ENCODE measurements at regions not wholly inside any gene's neighbourhood (a gene's known extent, or its start where the extent isn't known, plus 50 kb on each side); places are given as distances from the start of the nearest gene placed in this dataset.
"Not testable (repeated sequence)": the region's sequence is repeated elsewhere in the genome, so short reads cannot be mapped to it uniquely, and the experiment has no call there.

- DNase-seq = peak; percentile 14
Observed at GRCh38 chr4:38313999-38314561, 349.9 kb upstream of the KLF3 start.

- DNase-seq = no peak
Observed at GRCh38 chr4:38314663-38315062, 349.3 kb upstream of the KLF3 start.

GRCh38 chr4:38315286-38315685, 348.7 kb upstream of the KLF3 start:
- DNase-seq = no peak

DNA sequence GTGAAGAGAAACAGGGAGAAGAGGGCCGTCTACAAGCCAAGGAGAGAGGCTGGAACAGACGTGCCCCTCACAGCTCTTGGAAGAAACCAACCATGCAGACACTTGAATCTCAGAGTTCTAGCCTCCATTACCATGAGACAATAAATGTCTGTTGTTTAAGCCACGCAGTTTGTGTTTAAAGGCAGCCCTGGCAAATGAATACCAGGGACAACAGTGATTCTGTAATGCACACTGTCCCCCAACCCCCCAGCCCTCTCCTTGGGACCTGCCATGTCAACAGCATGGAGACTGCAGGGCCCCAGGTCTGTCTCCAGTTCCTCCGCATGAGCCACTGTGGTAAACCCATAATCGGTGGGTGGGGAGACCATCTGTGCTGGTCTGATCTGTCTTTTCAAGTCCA, 348.0 kb upstream of the KLF3 start:
- DNase-seq = no peak

DNA sequence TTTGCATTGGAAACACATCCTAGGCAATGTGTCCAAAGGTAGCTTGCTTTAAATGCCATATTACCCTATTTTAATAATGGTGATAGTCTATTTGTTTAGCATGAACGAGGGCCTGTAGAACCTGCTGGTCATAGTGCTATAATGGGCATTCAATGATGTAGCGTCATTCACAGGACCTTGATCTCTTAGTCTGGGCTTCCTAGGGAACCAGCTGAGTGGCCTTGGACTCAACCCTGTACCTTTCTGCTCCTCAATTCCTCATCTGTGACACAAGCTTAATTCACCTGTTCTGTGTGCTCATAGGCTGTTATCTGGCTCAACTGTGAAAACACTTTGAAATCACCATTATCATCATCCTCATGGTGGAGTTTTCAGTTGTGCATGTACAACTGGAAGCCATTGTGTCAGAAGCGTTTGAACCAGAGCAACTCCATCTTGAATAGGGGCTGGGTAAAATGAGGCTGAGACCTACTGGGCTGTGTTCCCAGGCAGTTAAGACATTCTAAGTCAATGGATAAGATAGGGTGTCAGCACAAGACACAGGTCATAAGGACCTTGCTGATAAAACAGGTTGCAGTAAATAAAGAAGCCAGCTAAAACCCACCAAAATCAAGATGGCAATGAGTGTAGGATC, 346.8 kb upstream of the KLF3 start:
- no peak for DNase-seq

- DNase-seq = peak; percentile 88
Observed at GRCh38 chr4:38318737-38319455, 345.1 kb upstream of the KLF3 start.

GRCh38 chr4:38319456-38320342, 344.3 kb upstream of the KLF3 start:
- peak; percentile 94 for DNase-seq

DNA sequence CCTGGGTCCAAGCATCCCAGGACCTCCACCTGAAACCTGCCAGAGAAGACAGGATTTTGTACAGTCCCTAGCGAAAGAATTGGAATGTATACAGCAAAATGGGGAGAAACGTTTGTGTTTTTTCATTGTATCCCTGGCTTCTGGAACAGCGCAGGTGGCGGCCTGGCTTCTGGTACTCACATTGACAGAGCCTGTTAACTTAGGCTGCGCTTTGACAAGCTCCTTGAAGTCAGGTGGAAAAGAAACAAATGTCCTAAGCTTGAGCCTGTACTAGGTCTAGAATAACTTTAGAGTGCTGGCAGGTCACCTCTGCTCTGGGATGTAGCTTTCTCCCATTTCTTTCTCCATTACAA, 343.7 kb upstream of the KLF3 start:
- no peak for DNase-seq

- DNase-seq = no peak
Observed at GRCh38 chr4:38320833-38321232, 343.2 kb upstream of the KLF3 start.

- no peak for DNase-seq
Observed at GRCh38 chr4:38322714-38323113, 341.3 kb upstream of the KLF3 start.

DNA sequence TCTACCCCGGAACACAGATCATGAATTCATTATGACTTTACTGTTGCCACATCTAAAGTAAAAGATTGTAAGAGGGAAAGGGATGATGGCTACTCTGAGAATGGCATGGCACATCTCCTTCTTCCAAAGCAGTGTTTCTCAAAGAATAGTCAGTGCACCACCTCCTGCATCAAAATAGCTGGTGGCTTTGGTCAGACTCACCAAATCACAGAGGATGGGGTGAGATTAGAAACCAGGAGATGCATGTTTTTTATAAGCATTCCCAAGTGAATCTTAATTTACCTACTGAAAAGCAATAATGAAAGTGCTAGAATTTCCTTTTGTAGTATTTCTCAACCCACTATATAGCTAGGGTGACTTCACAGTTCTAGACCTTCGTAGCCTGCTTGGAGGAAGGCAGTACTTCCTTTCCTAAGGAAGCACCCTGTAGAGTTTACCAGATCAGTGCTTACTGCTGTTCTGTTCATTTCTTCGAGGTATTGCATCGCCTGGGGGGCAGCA, 340.8 kb upstream of the KLF3 start:
- no peak for DNase-seq

GRCh38 chr4:38324861-38325628, 339.0 kb upstream of the KLF3 start:
- DNase-seq = no peak

GRCh38 chr4:38325629-38325913, 338.4 kb upstream of the KLF3 start:
- DNase-seq = no peak

- DNase-seq = no peak
Observed at GRCh38 chr4:38326499-38326898, 337.5 kb upstream of the KLF3 start.

DNA sequence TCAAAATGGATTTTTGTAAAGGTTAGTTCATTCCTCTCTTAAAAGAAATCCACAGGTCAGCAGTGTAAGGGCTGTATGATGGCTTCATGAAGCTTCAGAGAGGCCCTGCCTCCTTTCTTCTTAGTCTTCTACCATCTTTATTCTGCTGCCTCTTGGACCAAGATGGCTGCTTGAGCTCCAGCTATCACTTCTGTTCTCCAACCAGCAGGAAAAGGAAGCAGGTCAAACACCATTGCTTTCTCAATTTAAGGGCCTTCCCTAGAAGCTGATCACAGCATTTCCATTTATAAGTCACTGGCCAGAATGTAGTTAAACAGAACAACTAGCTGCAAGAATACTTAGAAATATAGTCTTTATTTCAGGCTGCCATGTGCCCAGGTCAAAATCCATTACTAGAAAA, 336.8 kb upstream of the KLF3 start:
- no peak for DNase-seq

- no peak for DNase-seq
Observed at GRCh38 chr4:38328989-38329729, 334.8 kb upstream of the KLF3 start.

DNA sequence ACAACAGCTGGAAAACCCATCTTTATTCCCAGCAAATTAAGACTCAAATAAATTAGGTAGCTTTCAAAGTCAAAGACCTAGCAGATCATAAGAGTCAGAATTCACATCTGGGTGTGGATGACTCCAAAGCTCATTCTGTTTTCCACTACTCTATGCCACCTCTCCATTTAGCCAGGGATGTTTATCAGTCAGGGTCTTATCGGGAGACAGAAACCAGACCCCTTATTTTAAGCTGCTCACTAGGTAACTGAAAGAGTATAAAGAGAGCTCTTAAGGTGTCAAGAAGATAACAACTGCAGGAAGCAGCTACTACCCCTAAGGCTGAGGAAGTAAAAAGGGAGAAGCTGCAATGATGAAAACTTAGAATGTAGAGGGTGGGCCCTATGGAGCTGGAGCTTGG, 333.7 kb upstream of the KLF3 start:
- no peak for DNase-seq

- no peak for DNase-seq
Observed at GRCh38 chr4:38330936-38331335, 333.1 kb upstream of the KLF3 start.

DNA sequence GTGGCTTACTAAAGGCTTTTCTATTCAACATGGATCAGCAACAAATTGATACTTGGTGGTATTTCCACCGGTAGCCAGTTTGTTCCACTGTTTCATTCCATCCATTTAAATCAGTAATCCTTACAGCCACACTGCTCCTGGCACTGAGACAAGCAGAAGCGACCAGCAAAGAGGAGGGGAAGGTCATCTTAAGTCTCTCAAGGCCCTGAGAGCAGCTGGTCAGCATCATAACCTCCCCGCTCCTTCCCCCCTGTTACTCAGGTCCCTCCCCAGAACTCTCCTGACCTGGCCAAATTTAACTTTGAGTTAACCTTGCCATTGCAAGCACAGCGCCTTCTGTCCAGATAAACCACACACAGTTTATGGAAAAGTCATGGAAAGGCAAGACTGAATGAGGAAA, 331.3 kb upstream of the KLF3 start:
- DNase-seq = no peak

DNA sequence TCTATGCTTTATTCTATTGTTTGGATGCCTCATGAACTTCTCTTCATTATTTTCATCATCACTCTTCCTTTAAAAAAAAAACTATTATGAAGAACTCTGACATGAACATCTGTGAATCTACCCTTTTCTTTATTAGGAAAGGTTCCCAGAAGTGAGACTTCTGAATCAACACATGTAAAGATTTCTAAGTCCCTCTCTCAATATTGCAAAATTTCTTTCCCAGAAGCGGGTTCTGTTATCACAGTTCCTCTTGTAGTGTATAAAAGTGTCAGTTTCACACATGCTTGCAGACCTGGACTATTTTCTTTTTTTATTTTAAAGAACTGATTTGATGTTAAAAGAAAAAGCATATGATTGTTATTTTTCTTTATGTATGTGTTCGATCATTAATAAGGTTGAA, 330.8 kb upstream of the KLF3 start:
- no peak for DNase-seq

DNA sequence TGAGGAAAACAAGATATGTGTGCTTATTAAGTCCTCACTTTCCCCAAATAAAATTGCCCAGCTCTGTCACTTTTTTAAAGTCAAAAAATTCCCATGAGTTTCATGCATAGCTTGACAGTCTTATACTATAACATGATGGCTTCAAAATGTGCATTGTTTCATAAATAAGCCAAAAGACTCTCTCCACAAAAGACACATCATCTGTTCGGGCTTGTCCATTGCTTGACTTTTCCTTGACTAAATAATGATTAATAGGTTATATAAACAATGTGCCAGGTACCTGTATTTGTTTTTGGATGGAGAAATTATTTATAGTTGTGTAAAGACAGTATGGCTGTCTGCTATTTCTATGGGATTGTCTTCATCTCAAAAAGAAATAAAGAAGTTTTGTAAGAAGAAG, 329.2 kb upstream of the KLF3 start:
- DNase-seq = no peak

GRCh38 chr4:38338939-38339338, 325.1 kb upstream of the KLF3 start:
- not testable (repeated sequence) for DNase-seq
